ENCODE measurements at regions not wholly inside any gene's neighbourhood (a gene's known extent, or its start where the extent isn't known, plus 50 kb on each side); places are given as distances from the start of the nearest gene placed in this dataset.

DNA sequence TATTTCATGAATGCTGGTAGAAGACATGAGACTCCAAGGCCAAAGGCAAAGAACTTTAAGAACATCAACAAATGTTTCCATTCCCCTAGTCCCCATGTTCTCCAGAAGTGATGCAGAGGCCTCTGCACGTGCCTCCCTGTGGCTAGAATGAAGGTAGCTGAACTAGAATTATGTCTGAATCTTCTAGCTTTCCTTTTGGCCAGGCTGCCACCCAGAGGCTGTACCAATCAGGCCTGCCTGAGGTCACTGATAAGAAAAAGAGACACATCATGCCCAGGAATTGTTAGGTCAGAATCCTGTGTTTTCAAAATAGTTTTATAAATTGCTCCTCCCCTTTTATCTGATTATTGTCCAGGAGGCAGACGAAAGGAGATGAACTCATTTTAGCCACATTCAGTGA lies 188.0 kb upstream of the SLC16A7 start:
- Histone ChIP-seq H3K27ac (no peak overlapping the region), H3K9me3 (no peaks in the 10 kb centered on the region), H3K4me3 (no peak overlapping the region), H3K36me3 (no peaks in the 10 kb centered on the region), H3K27me3 (no peaks in the 10 kb centered on the region), H3K4me1 (no peaks in the 10 kb centered on the region)
- no peak for DNase-seq (ENCODE audit: low spot score in 2 of 2)
- 86% methylated on average over 2 of the region's 2 CpGs for WGBS
- TF ChIP-seq POLR2AphosphoS5 (IDR thresholded peaks at IDR 0.05): no peak
- TF ChIP-seq POLR2A (IDR thresholded peaks at IDR 0.05): no peak
- no peak for TF ChIP-seq CTCF (IDR thresholded peaks at IDR 0.05)
- no peak for TF ChIP-seq EP300 (IDR thresholded peaks at IDR 0.05)

- H3K9me3 ChIP-seq: no peaks in the 10 kb centered on the region
- H3K27ac ChIP-seq: no peak overlapping the region
- TF ChIP-seq POLR2A (IDR thresholded peaks at IDR 0.05) (no peak), POLR2AphosphoS5 (IDR thresholded peaks at IDR 0.05) (no peak), CTCF (IDR thresholded peaks at IDR 0.05) (no peak), EP300 (IDR thresholded peaks at IDR 0.05) (no peak)
These were observed 189.8 kb upstream of the SLC16A7 start for GRCh38 chr12:59405992-59406391.

GRCh38 chr12:59404109-59404650 lies 191.6 kb upstream of the SLC16A7 start:
- TF ChIP-seq CTCF (IDR thresholded peaks at IDR 0.05) (no peak), EP300 (IDR thresholded peaks at IDR 0.05) (no peak), POLR2A (IDR thresholded peaks at IDR 0.05) (no peak)
- Histone ChIP-seq H3K4me3 (no peak overlapping the region), H3K27ac (peak overlapping the region; percentile 10), H3K4me1 (no peaks in the 10 kb centered on the region), H3K27me3 (no peaks in the 10 kb centered on the region), H3K9me3 (no peaks in the 10 kb centered on the region), H3K36me3 (no peaks in the 10 kb centered on the region)
- DNase-seq (ENCODE audit: low spot score in 2 of 2): no peak

More at GRCh38 chr12:59405992-59406391, 189.8 kb upstream of the SLC16A7 start:
- no peaks in the 10 kb centered on the region for H3K36me3 ChIP-seq
- H3K4me3 ChIP-seq: no peak overlapping the region
- no peaks in the 10 kb centered on the region for H3K4me1 ChIP-seq
- H3K27me3 ChIP-seq: no peaks in the 10 kb centered on the region
- DNase-seq (ENCODE audit: low spot score in 2 of 2): no peak

DNA sequence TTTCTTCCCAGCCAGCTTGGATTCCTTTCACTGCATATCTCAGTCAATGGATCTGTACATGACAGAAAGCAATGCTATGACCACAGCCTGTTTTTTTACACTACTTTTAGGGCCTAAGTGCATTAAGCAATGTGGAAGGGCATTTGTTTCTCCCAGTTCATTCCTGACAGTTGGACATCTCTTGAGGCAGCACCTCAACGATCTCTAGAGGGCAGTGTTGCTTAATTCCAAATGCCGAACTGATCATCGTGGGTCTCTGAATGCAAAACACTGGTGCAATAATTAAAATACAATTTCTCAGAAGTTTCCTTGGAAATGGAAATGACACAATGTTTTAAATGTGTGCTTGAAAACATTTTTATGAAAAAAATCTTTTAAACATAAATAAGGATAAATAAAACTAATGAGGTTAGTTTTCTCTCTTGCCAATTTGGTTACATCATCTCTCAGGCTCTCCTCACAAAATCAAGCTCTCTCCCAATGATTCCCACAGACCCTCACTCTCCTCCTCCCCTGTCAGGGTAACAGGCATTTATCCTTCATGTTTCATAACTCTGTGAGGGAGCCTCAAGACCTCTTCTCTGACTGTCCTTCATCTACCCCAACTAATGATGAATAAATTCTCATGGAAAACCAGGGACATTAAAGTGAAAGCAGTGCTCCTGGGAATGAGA lies 192.4 kb upstream of the SLC16A7 start:
- H3K4me3 ChIP-seq: no peak overlapping the region
- no peaks in the 10 kb centered on the region for H3K27me3 ChIP-seq
- WGBS: 0% methylated on average over 3 of the region's 3 CpGs
- H3K27ac ChIP-seq: peak overlapping the region; percentile 10
- no peaks in the 10 kb centered on the region for H3K36me3 ChIP-seq
- H3K4me1 ChIP-seq: no peaks in the 10 kb centered on the region
- DNase-seq (ENCODE audit: low spot score in 2 of 2): no peak
- TF ChIP-seq CTCF (IDR thresholded peaks at IDR 0.05) (peak; percentile 33 to 75), POLR2AphosphoS5 (IDR thresholded peaks at IDR 0.05) (no peak)
- no peaks in the 10 kb centered on the region for H3K9me3 ChIP-seq

GRCh38 chr12:59401862-59402261 lies 194.0 kb upstream of the SLC16A7 start:
- Histone ChIP-seq H3K9me3 (no peaks in the 10 kb centered on the region), H3K4me3 (no peak overlapping the region), H3K4me1 (no peaks in the 10 kb centered on the region), H3K27me3 (no peaks in the 10 kb centered on the region), H3K27ac (no peak overlapping the region), H3K36me3 (no peaks in the 10 kb centered on the region)
- DNase-seq (ENCODE audit: low spot score in 2 of 2): no peak
- TF ChIP-seq CTCF (IDR thresholded peaks at IDR 0.05) (no peak), POLR2A (IDR thresholded peaks at IDR 0.05) (no peak), POLR2AphosphoS5 (IDR thresholded peaks at IDR 0.05) (no peak), EP300 (IDR thresholded peaks at IDR 0.05) (no peak)
- 79% methylated on average over 2 of the region's 2 CpGs for WGBS
